A549 (cell line): ENCODE measurements at regions not wholly inside any gene's neighbourhood (a gene's known extent, or its start where the extent isn't known, plus 50 kb on each side); places are given as distances from the start of the nearest gene placed in this dataset.

ENCODE experiments used
- ATAC-seq, 2 experiments: fragments of 200-7000 bp in 1 of 2; fragments of >200 bp in 1 of 2; cut with Nextera tagmentation in 1 of 2; cut with Tn5 transposase in 1 of 2; 3 replicates each; pipeline versions ENCODE4 v1.8.0 to v1.9.1; 2018 to 2020; ENCODE audit warnings: mild to moderate bottlenecking in 1 of 2, moderate library complexity in 1 of 2
- CTCF ChIA-PET: fragments of 300-600 bp; sonication (Branson Sonifier 250); formaldehyde crosslinking; extraction: SDS; loops from one replicate; lab custom pipeline; 2021; ENCODE audit warnings: antibody characterized with exemption, inconsistent platforms; lab: Yijun Ruan, JAX
- POLR2A ChIA-PET: fragments of 350-600 bp; formaldehyde crosslinking; extraction: SDS; loops from one replicate; lab custom pipeline; 2021; ENCODE audit warnings: antibody characterized with exemption, inconsistent platforms; lab: Yijun Ruan, JAX
- DNase-seq, 2 experiments: peaks; one replicate each; pipeline versions ENCODE4 v3.0.0 to v3.0.0-alpha.2; 2011 to 2016; ENCODE audit warnings: low read depth in 1 of 2, low spot score in 1 of 2
- FAIRE-seq: peaks from 2 replicates; lab custom pipeline; 2011; peaks lifted over from hg19 to GRCh38; lab: Jason Lieb, UNC
- H3K27ac ChIP-seq, 2 experiments: fragments of >200 bp; sonication (Bioruptor Twin); formaldehyde crosslinking; 3 replicates each; pipeline ENCODE4 v1.5.1; 2016 to 2017
- H3K4me1 ChIP-seq: fragments of >200 bp; sonication (Bioruptor Twin); formaldehyde crosslinking; 3 replicates; pipeline ENCODE4 v1.6.1; 2016
- H3K4me2 ChIP-seq: fragments of >200 bp; sonication (Bioruptor Twin); formaldehyde crosslinking; 3 replicates; pipeline ENCODE4 v1.6.1; 2016
- H3K4me3 ChIP-seq: fragments of >200 bp; sonication (Bioruptor Twin); formaldehyde crosslinking; 3 replicates; pipeline ENCODE4 v1.5.1; 2016
- H3K9me3 ChIP-seq: fragments of >200 bp; sonication (Bioruptor Twin); formaldehyde crosslinking; 3 replicates; pipeline ENCODE4 v1.6.1; 2016
- CEBPB ChIP-seq, 2 experiments: fragments of >200 bp in 1 of 2; sonication (Bioruptor Twin) in 1 of 2; formaldehyde crosslinking in 1 of 2; IDR thresholded peaks; 2 replicates each; pipeline ENCODE4 v1.6.1; 2012 to 2016
- CHD4 ChIP-seq: fragments of 200-600 bp; sonication (generic); IDR thresholded peaks from 2 replicates; pipeline ENCODE4 v1.6.1; 2016; ENCODE audit warnings: antibody characterized with exemption, mild to moderate bottlenecking, borderline replicate concordance
- EP300 ChIP-seq, 2 experiments: fragments of >200 bp; sonication (Bioruptor Twin); formaldehyde crosslinking; IDR thresholded peaks; 2 replicates in 1 of 2; 3 replicates in 1 of 2; pipeline ENCODE4 v1.6.1; 2016 to 2017
- ESRRA ChIP-seq: fragments of 150-350 bp; IDR thresholded peaks from 2 replicates; pipeline ENCODE4 v1.6.1; 2014; ENCODE audit warnings: mild to moderate bottlenecking, low read length, borderline replicate concordance
- FOSB ChIP-seq: fragments of 250-450 bp; sonication (Bioruptor Pico); IDR thresholded peaks from 2 replicates; pipeline ENCODE4 v1.5.0; 2020; ENCODE audit warnings: mild to moderate bottlenecking, moderate library complexity
- GATA3 ChIP-seq: IDR thresholded peaks from 2 replicates; pipeline ENCODE4 v1.6.1; 2012; ENCODE audit warnings: borderline replicate concordance
- JUN ChIP-seq, 2 experiments: fragments of >200 bp; sonication (Bioruptor Twin); formaldehyde crosslinking; IDR thresholded peaks; 2 replicates in 1 of 2; 3 replicates in 1 of 2; pipeline ENCODE4 v1.6.1; 2016 to 2017
- NPAS2 ChIP-seq: fragments of 250-450 bp; sonication (Bioruptor Pico); IDR thresholded peaks from 2 replicates; pipeline ENCODE4 v1.8.0; 2022; ENCODE audit warnings: mild to moderate bottlenecking, moderate library complexity, borderline replicate concordance
- PHF8 ChIP-seq: fragments of 200-600 bp; sonication (generic); IDR thresholded peaks from 2 replicates; pipeline ENCODE4 v1.6.1; 2016; ENCODE audit warnings: low read depth, mild to moderate bottlenecking, antibody characterized with exemption, moderate library complexity, borderline replicate concordance
- POLR2AphosphoS2 ChIP-seq: conservative IDR thresholded peaks from 2 replicates; pipeline ENCODE4 v1.6.1; 2012; ENCODE audit warnings: low read length, improper control_type of control experiment, inconsistent platforms
- RAD21 ChIP-seq, 2 experiments: fragments of >200 bp in 1 of 2; sonication (Bioruptor Twin) in 1 of 2; formaldehyde crosslinking in 1 of 2; IDR thresholded peaks in 1 of 2; conservative IDR thresholded peaks in 1 of 2; 2 replicates in 1 of 2; 3 replicates in 1 of 2; pipeline ENCODE4 v1.6.1; 2012 to 2018; ENCODE audit warnings: inconsistent platforms in 1 of 2
- RARB ChIP-seq: fragments of 250-450 bp; sonication (Bioruptor Pico); IDR thresholded peaks from 2 replicates; pipeline ENCODE4 v1.8.0; 2021; ENCODE audit warnings: mild to moderate bottlenecking, moderate library complexity
- RCOR1 ChIP-seq: fragments of 150-350 bp; IDR thresholded peaks from 2 replicates; pipeline ENCODE4 v1.6.1; 2014; ENCODE audit warnings: antibody characterized with exemption, low read length, low read depth
- RFX5 ChIP-seq: fragments of 450-650 bp; IDR thresholded peaks from 2 replicates; pipeline ENCODE4 v1.7.1; 2014; ENCODE audit warnings: antibody characterized with exemption, mild to moderate bottlenecking, moderate library complexity
- RNF2 ChIP-seq: fragments of 200-600 bp; sonication (generic); IDR thresholded peaks from 2 replicates; pipeline ENCODE4 v1.6.1; 2016; ENCODE audit warnings: low read depth, mild to moderate bottlenecking, antibody characterized with exemption, moderate library complexity, borderline replicate concordance
- SMC3 ChIP-seq: fragments of >200 bp; sonication (Bioruptor Twin); formaldehyde crosslinking; IDR thresholded peaks from 3 replicates; pipeline ENCODE4 v1.6.1; 2018; ENCODE audit warnings: inconsistent platforms
- TP53 ChIP-seq: fragments of 250-450 bp; sonication (Bioruptor Pico); IDR thresholded peaks from 2 replicates; pipeline ENCODE4 v1.5.0; 2021; ENCODE audit warnings: mild to moderate bottlenecking, moderate library complexity
- ZFP36 ChIP-seq: fragments of 450-650 bp; IDR thresholded peaks from 2 replicates; pipeline ENCODE4 v1.6.1; 2014; ENCODE audit warnings: borderline replicate concordance; ENCODE audit not compliant: partially characterized antibody
- WGBS: methylation state at CpG from one replicate; pipeline ENCODE4 v1.1.6; 2017; ENCODE audit errors: missing lambda C conversion rate; 5-methylcytosine and 5-hydroxymethylcytosine counted together
- TF ChIP-seq, protein P1 (sequence below): fragments of >200 bp; sonication (Bioruptor Twin); formaldehyde crosslinking; IDR thresholded peaks from 3 replicates; pipeline ENCODE4 v1.5.1; 2016
- TF ChIP-seq, protein P2 (sequence below): fragments of 250-450 bp; sonication (Bioruptor Pico); IDR thresholded peaks from 2 replicates; pipeline ENCODE4 v1.5.0; 2021; ENCODE audit warnings: mild to moderate bottlenecking, moderate library complexity, borderline replicate concordance
- TF ChIP-seq, protein P3 (sequence below): IDR thresholded peaks from 2 replicates; pipeline ENCODE4 v1.6.1; 2012; ENCODE audit warnings: low read depth, borderline replicate concordance
- TF ChIP-seq, protein P4 (sequence below): fragments of 150-350 bp; IDR thresholded peaks from 2 replicates; pipeline ENCODE4 v1.6.1; 2014; ENCODE audit warnings: low read depth, mild to moderate bottlenecking, low read length
- TF ChIP-seq, protein P5 (sequence below): fragments of 450-650 bp; IDR thresholded peaks from 2 replicates; pipeline ENCODE4 v1.6.1; 2014; ENCODE audit warnings: antibody characterized with exemption
- TF ChIP-seq, protein P6 (sequence below): fragments of 200-600 bp; sonication (generic); IDR thresholded peaks from 2 replicates; pipeline ENCODE4 v1.6.1; 2016; ENCODE audit warnings: antibody characterized with exemption, mild to moderate bottlenecking, moderate library complexity

DNA sequence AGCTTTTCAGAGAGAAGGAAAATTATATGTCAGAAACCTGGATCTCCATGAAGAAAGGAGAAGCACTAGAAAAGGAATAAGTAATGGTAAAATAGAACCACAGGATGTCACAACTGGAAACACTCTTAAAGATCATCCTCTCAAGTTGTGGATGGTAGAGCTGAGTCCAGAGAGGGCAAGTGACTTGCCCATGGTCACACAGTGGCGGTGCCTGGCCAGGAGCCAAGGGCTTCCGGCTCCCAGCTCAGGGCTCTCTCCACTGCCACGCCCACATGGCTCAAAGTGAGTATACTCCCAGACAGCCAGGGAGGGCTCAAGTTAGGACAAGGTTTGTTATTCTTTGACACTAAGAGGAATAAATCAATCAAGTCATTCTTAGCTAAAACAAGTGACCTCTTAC, 159.8 kb downstream of the COPRS start:
- no peak overlapping the region for H3K27ac ChIP-seq
- POLR2A ChIA-PET = no interaction called here
- ATAC-seq (no peak; a peak in 1 of 6 replicates), DNase-seq (no peak), FAIRE-seq (peak; percentile 23)
- WGBS = 17% methylated on average over 3 of the region's 3 CpGs
- no peaks in the 10 kb centered on the region for H3K4me1 ChIP-seq
- no peak overlapping the region for H3K4me2 ChIP-seq
- no peak overlapping the region for H3K4me3 ChIP-seq
- CTCF ChIA-PET = interaction anchor here (0.6 to 1.7 kb wide), 4 partner anchors 14 to 144 kb away, joined by 3 to 4 read pairs (median 3); no protein-coding TSS in a partner anchor
- H3K9me3 ChIP-seq = no peaks in the 10 kb centered on the region
- TF ChIP-seq ZFP36 = peak; percentile 52
- TF ChIP-seq, protein P1, sequence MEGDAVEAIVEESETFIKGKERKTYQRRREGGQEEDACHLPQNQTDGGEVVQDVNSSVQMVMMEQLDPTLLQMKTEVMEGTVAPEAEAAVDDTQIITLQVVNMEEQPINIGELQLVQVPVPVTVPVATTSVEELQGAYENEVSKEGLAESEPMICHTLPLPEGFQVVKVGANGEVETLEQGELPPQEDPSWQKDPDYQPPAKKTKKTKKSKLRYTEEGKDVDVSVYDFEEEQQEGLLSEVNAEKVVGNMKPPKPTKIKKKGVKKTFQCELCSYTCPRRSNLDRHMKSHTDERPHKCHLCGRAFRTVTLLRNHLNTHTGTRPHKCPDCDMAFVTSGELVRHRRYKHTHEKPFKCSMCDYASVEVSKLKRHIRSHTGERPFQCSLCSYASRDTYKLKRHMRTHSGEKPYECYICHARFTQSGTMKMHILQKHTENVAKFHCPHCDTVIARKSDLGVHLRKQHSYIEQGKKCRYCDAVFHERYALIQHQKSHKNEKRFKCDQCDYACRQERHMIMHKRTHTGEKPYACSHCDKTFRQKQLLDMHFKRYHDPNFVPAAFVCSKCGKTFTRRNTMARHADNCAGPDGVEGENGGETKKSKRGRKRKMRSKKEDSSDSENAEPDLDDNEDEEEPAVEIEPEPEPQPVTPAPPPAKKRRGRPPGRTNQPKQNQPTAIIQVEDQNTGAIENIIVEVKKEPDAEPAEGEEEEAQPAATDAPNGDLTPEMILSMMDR = no peak

DNA sequence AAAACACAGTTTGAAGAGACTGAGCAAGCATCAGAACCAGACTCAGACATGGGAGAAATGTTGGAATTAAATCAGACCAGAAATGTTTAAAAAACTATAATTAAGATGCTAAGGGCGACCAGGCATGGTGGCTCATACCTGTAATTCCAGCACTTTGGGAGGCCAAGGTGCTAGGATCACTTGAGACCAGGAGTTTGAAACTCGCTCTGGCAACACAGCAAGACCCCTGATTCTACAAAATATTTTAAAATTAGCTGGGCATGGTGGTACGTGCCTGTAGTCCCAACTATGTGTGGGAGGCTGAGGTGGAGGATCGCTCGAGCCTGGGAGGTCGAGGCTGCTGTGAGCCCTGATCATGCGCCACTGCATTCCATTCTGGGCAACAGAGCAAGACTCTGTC, 160.3 kb downstream of the COPRS start:
- ATAC-seq (no peak), FAIRE-seq (no peak), DNase-seq (no peak)
- WGBS = 83% methylated on average over 7 of the region's 7 CpGs
- no peak overlapping the region for H3K4me2 ChIP-seq
- no peak overlapping the region for H3K27ac ChIP-seq
- CTCF ChIA-PET = interaction anchor here (0.6 to 1.4 kb wide), 3 partner anchors 141 to 144 kb away, joined by 3 read pairs; no protein-coding TSS in a partner anchor
- TF ChIP-seq PHF8 (no peak), CEBPB (IDR thresholded peaks at IDR 0.05) (no peak), GATA3 (no peak), RCOR1 (no peak), POLR2AphosphoS2 (no peak), NPAS2 (CRISPR knock-in tag) (no peak), RAD21 (conservative IDR thresholded peaks at IDR 0.05 in 1 of 2, IDR thresholded peaks at IDR 0.05 in 1 of 2) (no peak), TP53 (no peak), JUN (IDR thresholded peaks at IDR 0.05) (no peak), EP300 (IDR thresholded peaks at IDR 0.05) (no peak)
- TF ChIP-seq, protein P2, sequence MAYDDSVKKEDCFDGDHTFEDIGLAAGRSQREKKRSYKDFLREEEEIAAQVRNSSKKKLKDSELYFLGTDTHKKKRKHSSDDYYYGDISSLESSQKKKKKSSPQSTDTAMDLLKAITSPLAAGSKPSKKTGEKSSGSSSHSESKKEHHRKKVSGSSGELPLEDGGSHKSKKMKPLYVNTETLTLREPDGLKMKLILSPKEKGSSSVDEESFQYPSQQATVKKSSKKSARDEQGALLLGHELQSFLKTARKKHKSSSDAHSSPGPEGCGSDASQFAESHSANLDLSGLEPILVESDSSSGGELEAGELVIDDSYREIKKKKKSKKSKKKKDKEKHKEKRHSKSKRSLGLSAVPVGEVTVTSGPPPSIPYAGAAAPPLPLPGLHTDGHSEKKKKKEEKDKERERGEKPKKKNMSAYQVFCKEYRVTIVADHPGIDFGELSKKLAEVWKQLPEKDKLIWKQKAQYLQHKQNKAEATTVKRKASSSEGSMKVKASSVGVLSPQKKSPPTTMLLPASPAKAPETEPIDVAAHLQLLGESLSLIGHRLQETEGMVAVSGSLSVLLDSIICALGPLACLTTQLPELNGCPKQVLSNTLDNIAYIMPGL (CRISPR knock-in tag) = no peak
- TF ChIP-seq, protein P3, sequence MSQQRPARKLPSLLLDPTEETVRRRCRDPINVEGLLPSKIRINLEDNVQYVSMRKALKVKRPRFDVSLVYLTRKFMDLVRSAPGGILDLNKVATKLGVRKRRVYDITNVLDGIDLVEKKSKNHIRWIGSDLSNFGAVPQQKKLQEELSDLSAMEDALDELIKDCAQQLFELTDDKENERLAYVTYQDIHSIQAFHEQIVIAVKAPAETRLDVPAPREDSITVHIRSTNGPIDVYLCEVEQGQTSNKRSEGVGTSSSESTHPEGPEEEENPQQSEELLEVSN = no peak
- TF ChIP-seq, protein P4, sequence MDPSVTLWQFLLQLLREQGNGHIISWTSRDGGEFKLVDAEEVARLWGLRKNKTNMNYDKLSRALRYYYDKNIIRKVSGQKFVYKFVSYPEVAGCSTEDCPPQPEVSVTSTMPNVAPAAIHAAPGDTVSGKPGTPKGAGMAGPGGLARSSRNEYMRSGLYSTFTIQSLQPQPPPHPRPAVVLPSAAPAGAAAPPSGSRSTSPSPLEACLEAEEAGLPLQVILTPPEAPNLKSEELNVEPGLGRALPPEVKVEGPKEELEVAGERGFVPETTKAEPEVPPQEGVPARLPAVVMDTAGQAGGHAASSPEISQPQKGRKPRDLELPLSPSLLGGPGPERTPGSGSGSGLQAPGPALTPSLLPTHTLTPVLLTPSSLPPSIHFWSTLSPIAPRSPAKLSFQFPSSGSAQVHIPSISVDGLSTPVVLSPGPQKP = no peak
- TF ChIP-seq, protein P5, sequence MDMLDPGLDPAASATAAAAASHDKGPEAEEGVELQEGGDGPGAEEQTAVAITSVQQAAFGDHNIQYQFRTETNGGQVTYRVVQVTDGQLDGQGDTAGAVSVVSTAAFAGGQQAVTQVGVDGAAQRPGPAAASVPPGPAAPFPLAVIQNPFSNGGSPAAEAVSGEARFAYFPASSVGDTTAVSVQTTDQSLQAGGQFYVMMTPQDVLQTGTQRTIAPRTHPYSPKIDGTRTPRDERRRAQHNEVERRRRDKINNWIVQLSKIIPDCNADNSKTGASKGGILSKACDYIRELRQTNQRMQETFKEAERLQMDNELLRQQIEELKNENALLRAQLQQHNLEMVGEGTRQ = no peak
- no peaks in the 10 kb centered on the region for H3K4me1 ChIP-seq
- no peak overlapping the region for H3K4me3 ChIP-seq
- POLR2A ChIA-PET = no interaction called here
- no peaks in the 10 kb centered on the region for H3K9me3 ChIP-seq

DNA sequence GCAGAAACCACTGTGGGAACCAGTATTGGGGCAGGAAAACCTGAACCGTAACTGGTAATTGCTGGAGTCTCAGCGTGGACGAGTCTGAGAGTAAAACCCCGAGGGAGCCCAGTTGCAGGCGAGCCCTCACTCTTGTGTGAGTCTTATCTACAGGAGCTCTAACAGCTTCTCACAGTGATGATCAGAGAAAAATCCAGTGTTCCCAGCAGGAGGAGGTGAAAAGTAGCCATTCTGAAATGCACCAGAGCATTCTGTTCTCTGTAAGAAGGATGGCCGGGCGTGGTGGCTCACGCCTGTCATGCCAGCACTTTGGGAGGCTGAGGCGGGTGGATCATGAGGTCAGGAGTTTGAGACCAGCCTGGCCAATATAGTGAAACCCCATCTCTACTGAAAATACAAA, 161.2 kb downstream of the COPRS start:
- Histone ChIP-seq H3K9me3 (no peaks in the 10 kb centered on the region), H3K4me2 (no peak overlapping the region), H3K4me1 (no peaks in the 10 kb centered on the region), H3K4me3 (no peak overlapping the region), H3K27ac (no peak overlapping the region)
- CTCF ChIA-PET = interaction anchor here (1.0 to 6.0 kb wide), 2 partner anchors 30 to 144 kb away, joined by 3 to 19 read pairs; no protein-coding TSS in a partner anchor
- no peak for FAIRE-seq
- 85% methylated on average over 9 of the region's 9 CpGs for WGBS
- no peak for DNase-seq
- no peak for ATAC-seq
- POLR2A ChIA-PET = no interaction called here
- no peak for TF ChIP-seq CHD4
- TF ChIP-seq RNF2 = no peak
- no peak for TF ChIP-seq SMC3
- TF ChIP-seq, protein P6, sequence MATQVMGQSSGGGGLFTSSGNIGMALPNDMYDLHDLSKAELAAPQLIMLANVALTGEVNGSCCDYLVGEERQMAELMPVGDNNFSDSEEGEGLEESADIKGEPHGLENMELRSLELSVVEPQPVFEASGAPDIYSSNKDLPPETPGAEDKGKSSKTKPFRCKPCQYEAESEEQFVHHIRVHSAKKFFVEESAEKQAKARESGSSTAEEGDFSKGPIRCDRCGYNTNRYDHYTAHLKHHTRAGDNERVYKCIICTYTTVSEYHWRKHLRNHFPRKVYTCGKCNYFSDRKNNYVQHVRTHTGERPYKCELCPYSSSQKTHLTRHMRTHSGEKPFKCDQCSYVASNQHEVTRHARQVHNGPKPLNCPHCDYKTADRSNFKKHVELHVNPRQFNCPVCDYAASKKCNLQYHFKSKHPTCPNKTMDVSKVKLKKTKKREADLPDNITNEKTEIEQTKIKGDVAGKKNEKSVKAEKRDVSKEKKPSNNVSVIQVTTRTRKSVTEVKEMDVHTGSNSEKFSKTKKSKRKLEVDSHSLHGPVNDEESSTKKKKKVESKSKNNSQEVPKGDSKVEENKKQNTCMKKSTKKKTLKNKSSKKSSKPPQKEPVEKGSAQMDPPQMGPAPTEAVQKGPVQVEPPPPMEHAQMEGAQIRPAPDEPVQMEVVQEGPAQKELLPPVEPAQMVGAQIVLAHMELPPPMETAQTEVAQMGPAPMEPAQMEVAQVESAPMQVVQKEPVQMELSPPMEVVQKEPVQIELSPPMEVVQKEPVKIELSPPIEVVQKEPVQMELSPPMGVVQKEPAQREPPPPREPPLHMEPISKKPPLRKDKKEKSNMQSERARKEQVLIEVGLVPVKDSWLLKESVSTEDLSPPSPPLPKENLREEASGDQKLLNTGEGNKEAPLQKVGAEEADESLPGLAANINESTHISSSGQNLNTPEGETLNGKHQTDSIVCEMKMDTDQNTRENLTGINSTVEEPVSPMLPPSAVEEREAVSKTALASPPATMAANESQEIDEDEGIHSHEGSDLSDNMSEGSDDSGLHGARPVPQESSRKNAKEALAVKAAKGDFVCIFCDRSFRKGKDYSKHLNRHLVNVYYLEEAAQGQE = no peak
- TF ChIP-seq RCOR1 = no peak
- TF ChIP-seq FOSB = no peak
- TF ChIP-seq ESRRA = no peak
- no peak for TF ChIP-seq RARB
- no peak for TF ChIP-seq RFX5
